ENCODE measurements at regions not wholly inside any gene's neighbourhood (a gene's known extent, or its start where the extent isn't known, plus 50 kb on each side); places are given as distances from the start of the nearest gene placed in this dataset.

GRCh38 chr1:213329406-213330008 lies 278.5 kb downstream of the RPS6KC1 start:
- TF ChIP-seq RAD21 (IDR thresholded peaks at IDR 0.05; ENCODE audit: low read depth), result no peak
- no peak for TF ChIP-seq TAF1 (IDR thresholded peaks at IDR 0.05; ENCODE audit: low read depth)
- no peak for TF ChIP-seq EGR1 (IDR thresholded peaks at IDR 0.05)
- no peak for TF ChIP-seq TEAD4 (IDR thresholded peaks at IDR 0.05)
- no peak for TF ChIP-seq FOXM1 (IDR thresholded peaks at IDR 0.05; ENCODE audit: borderline replicate concordance, low read depth)
- no peak for TF ChIP-seq CEBPB (IDR thresholded peaks at IDR 0.05)
- TF ChIP-seq EP300 (IDR thresholded peaks at IDR 0.05; ENCODE audit: borderline replicate concordance), result no peak
- TF ChIP-seq YY1 (IDR thresholded peaks at IDR 0.05; ENCODE audit: low read depth), result no peak
- no peak for TF ChIP-seq CREB1 (IDR thresholded peaks at IDR 0.05; ENCODE audit: low read depth)
- TF ChIP-seq ZBTB7A (IDR thresholded peaks at IDR 0.05; ENCODE audit: low read depth), result no peak

Measured in Ishikawa (cell line).